Mammary epithelial cell (primary cell): ENCODE measurements at regions not wholly inside any gene's neighbourhood (a gene's known extent, or its start where the extent isn't known, plus 50 kb on each side); places are given as distances from the start of the nearest gene placed in this dataset.

ENCODE experiments used
- CTCF ChIP-seq, 2 donors: IDR thresholded peaks in 1 of 2; conservative IDR thresholded peaks in 1 of 2; 2 replicates each; pipeline ENCODE4 v1.5.1; 2011 to 2012; ENCODE audit warnings: inconsistent platforms in 2 of 2, low read length in 2 of 2, mild to moderate bottlenecking in 2 of 2, control low read depth in 1 of 2, low read depth in 1 of 2; ENCODE audit not compliant: insufficient read depth in 1 of 2; ENCODE audit errors: extremely low read depth in 1 of 2
- EZH2 ChIP-seq: IDR thresholded peaks from 2 replicates; pipeline ENCODE4 v1.6.1; 2012; ENCODE audit warnings: low read length, inconsistent platforms, borderline replicate concordance

DNA sequence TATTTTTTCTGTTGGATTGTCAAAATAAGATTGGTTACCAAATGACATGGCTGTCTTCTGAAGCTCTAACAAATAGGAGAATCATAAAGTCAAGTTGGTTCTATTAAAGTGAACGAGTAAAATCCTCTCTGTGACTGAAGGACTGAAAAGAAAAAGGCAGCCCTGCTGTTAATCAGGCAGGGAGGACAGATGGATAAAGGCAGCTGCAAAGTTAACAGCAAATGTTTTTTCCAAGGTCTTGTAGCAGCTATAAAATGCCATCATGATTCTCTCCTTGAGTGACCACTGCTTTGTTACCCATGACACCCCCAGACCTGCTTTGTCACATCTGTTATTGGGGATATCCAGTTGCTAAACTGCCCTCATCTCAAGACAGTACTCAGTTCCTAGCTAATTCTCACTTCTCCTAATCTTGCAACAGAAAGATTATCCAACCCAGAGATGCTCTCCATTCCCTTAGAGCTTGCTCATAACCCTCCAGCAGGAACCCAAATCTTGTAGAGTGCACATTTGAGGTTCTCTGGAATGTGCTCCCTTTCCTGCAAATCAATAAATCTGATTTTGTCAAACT is 89.7 kb upstream of the PARP8 start:
- no peak for TF ChIP-seq CTCF (conservative IDR thresholded peaks at IDR 0.05 in 1 of 2, IDR thresholded peaks at IDR 0.05 in 1 of 2; ENCODE audit: extremely low read depth in 1 of 2, insufficient read depth in 1 of 2, low read depth in 1 of 2, low read length in 2 of 2)
- TF ChIP-seq EZH2 = no peak
